Hippocampal formation (tissue), 2 donors: ENCODE measurements at regions not wholly inside any gene's neighbourhood (a gene's known extent, or its start where the extent isn't known, plus 50 kb on each side); places are given as distances from the start of the nearest gene placed in this dataset.

ENCODE experiments used
- DNase-seq, 2 donors: peaks; one replicate each; lab custom pipeline; 2025; lab: John Stamatoyannopoulos, UW

DNA sequence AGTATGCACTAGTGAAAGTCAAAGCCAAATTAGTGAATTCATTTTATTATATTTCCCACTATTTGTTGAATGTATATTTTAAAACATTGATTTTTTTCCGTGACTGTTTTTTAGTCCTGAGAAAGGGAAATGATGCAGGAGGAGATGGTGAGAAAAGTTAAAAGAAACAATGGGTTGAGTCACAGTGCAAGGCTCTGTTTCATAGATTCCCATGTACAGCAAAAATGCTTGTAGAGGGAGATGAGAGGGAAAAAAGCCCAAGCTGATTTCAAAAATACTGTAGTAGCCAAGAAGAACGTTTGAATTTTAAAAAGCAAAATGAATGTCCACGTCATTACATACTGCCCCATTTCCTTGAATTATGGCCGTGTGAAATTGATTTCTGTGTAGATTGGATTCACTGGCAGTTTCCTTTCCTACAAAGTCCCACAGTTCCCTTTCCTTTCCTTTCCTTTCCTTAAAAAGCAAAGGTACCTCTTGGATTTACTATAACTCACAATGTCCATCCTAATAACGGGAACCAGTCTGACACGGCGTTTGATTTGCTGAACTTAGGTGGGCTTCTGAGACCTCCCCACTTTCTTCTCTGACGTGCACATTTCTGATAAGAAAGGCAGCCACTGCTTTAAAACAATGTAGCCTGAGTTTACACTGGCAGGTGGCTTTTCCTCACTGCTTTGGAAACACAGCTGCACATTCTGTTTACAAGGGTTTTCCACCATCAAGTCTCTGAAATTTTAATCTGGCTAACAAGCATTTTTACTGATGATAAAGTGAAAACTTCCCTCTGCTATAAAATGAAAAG lies 63.7 kb downstream of the SPCS3 start:
- no peak for DNase-seq

DNA sequence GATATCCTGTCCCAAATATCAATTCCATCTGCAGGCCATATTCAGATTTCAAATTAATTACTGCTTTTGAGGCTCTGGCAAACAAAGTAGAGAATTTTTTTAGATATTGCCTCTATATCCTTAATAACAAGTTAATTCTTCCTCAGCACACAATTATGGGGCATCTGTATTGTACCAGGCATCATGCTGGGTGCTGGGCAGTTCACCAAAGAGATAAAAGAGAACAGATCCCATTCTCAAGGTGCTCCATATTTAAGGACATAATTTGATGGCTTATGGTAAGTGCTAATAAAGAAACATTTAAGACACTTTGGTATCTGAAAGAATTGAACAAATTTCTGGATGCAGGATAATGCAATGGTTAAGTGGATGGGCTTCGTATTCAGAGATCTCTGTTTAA lies 65.8 kb downstream of the SPCS3 start:
- no peak for DNase-seq

DNA sequence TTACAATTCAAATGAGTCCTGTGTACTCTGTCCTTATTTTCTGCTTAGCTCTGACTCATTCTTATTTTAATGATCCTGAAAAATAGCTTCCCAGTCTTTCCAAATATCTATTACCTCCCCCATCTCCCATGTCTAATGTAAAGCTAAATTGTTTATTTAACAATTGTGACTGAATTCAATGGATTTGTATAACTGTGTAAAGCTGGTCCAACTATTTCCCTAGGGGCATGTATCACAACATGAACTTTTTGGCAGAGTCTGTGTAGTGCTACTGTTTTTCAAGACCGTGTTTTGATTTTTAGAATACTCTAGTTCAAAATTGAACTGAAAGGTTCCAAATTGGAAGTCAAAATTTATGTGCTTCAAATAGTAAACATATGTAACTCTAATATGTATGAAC lies 67.8 kb downstream of the SPCS3 start:
- no peak for DNase-seq

DNA sequence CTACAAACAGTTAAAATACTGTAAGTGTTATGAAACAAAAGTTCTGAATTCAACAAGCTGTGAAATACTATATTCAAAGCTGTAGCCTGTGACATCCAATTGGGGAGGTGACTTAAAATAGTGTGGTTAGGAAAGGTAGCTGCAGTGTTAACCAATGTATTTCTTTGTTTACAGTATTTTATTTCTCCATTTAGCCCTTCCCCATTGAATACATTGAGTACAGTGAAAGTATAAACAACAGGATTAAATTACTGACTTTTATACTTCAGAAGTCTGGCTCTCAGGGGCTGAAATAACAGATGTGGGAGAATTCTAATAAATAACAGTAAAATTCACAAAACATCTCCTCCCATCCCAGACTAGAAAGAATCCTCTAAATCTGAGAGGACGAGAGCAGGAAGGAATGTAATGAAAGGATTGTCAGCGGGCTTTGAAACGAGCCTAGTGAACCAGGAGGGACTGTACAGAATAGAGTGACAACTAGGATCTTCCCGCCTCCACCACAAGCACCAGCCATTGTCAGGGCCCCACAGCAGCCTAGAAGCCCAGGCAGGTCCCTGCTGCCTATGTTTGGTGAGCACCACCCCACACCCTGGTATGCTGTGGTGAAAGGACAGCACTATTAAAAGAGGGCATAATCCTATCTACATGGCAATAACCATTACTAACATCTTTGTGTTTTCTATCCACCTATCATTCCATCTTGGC lies 73.7 kb downstream of the SPCS3 start:
- no peak for DNase-seq

DNA sequence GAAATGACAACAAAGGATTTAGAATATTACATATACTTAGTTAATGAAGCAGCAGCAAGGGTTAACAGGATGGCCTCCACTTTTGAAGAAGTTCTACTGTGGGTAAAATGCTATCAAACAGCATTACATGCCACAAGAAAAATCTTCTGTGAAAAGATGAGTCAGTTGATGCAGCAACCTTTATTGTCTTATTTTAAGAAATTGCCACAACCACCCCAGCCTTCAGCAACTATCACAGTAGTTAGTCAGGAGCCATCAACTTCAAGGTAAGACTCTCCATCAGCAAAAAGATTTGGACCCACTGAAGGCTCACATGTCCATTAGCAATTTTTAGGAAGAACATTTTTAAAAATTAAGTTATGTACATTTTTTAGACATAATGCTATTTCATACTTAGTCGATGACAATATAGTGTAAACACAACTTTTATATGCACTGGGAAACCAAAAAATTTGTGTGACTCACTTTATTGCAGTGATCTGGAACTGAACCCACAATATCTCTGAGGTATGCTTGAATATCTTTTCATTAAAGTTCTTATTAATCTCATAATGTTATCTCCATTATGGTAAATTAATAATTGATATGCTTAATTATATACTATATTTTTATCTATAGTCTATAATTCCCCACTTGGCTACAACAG lies 81.2 kb downstream of the SPCS3 start:
- no peak for DNase-seq

DNA sequence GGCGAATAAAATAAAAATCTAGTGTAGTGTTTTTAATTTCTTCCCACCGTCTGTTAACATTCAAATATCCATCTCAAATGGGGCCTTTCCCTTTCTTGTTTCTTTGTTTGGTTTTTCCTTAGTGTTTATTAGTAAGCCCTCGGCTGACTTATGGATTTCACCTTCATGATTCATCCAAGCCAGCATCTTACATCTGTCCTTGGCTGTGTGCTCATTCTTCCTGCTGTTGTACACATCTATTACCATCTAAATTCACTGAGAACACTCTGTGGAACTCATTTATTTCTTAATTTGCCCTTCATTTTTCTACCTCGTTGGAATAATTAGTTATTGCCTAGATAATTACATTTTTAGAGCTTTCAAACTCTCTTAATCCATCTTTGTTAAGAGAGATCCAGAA lies 84.9 kb downstream of the SPCS3 start:
- no peak for DNase-seq

DNA sequence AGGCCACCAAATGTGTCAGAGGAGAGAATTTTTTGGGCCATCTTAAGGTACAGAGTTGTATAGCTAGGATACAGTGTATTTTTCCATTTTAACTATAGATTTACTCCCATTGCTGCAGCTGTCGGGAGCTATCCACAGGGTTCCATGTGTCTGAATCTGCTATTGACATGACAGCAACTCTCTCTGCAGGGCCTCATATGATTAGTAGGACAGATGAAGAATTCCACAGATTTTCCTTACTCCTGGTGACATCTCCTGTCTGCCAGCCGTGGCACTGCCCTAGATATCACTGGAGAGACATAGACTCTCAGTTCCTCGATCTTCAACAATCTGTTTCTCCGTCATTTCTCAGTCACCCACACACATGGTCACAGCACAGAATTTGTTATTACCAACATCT lies 86.5 kb downstream of the SPCS3 start:
- no peak for DNase-seq

DNA sequence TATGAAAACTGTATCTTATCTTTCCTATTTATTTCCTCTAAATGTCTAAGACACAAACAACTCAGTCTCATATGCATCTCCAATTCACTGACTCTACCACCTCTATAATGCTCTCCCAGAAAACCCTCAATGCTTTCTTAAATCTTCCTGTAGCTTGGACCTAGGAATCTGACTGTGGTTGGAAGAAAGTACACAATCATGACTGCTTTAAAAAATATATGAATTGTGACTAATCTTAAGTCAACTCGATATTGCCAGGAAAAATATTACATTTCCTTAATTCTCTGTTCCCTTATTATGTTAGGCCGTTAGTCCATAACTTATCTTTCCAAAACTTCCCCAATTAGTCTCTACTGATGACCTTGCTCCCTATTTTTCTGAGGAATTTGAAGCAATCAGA lies 87.0 kb downstream of the SPCS3 start:
- no peak for DNase-seq

DNA sequence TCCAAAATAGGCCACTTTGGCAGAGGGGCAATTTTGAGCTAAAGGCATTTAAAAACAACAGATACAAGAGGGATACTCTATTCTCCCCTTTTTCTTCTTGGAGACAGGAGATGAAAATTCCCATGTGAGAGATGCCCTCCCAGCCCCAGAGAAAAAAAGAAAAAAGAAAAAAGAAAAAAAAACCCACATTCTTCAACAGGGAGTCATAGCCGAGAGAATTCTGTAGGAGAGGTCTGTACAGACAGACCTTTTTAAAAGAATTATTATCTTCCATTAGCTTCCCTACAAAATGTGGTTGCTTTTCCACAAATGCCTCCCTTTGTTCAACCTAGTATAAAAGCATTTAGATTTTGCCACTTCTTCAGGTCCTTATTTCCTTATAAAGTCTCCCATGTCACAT lies 89.9 kb downstream of the SPCS3 start:
- DNase-seq: no peak

DNA sequence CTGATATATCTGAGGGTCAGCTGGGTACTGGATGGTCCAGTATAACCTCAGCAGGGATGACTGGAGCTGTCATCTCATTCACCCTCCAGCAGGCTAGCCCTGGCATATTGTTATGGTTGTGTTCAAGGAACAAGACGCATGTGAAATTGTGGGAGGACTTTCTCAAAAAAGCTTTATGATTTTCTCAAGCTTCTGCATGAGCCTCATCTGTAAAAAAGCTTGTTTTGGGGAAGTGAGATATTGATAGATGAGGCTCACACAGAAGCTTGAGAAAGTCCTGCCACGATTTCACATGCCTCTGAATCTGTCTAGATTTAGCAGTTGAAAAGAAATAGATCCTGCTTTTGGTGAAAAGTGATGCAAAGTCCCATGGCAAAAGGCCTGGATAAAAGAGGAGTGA lies 93.4 kb downstream of the SPCS3 start:
- DNase-seq: no peak

DNA sequence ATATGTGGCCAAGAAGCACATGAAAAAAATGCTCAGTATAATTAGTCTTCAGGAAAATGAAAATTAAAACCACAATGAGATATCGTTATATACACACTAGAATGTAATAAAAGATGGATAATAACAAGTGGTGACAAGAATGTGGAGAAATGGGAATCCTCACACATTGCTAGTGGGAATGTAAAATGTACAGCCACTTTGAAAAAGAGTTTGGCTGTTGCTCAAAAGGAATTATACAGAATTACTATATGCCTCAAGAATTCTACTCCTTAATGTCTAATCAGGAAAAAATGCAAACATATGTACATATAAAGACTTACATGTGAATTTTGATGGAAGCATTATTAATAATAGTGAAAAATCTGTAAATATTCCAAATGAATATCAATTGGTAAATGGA lies 102.2 kb downstream of the SPCS3 start:
- no peak for DNase-seq

DNA sequence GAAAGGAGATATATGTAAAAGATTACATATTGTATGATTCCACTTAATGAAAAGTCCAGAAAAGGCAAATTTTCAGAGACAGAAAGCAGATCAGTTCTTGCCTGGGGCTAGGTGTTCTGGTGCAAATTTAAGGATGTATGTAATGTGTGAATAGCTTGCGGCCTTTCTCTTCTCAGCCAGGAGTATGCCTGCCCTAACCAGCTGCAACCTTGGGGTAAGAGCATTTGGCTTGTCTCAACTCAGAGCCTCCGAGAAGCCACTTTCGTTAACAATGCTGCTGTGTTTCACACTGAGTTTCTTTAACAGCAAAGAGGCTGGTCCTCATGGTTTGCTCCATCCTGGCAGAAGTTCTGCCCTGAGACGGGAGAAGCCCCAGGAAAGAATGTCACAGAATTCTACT lies 102.7 kb downstream of the SPCS3 start:
- DNase-seq: no peak

DNA sequence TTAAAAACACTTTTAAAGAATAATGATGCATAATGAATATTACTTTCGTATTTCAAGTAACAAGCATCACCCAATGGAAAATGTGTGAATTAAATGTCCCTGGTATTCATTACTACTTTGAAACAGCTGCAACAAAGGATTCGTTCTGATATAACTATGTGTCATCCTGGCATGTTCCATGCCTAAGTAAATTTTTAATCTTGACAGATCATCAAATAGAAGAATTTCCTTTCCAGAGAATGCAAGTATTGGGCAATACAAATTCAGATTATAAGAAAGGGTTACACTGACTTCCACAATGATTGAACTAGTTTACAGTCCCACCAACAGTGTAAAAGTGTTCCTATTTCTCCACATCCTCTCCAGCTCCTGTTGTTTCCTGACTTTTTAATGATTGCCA lies 105.3 kb downstream of the SPCS3 start:
- DNase-seq: no peak

DNA sequence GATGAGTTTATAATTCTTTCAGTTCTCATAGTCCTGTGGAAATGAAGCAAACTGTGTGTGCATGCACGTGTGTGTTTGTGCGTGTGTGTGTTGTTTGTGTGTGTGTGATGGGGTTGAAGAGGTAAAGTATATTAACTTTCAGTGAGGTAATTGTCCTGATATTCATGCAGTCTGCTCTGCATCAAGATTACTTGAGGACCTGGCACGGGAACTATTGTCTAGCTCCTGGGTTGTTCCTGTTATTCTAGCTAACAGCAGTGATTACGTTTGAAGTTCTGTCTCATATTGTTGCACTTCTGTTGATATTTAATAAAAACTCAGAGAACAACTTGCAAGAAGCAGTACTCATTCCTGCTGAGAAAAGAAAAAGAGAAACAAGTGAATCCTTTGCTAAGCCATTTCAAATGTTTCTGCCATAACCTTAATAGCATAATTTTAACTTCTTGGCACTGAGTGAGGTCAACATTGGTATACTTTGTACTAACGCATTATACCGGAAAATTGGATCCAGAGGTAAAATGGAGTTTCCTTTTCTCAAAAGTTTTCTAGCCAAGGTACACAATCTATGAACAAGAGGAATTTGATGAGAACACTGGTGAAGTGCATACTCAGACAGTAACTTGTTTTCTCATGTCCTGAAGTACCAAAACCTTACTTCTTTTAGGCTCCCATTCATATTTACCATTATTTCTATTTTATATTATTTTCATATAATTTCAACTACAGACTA lies 113.2 kb downstream of the SPCS3 start:
- no peak for DNase-seq

DNA sequence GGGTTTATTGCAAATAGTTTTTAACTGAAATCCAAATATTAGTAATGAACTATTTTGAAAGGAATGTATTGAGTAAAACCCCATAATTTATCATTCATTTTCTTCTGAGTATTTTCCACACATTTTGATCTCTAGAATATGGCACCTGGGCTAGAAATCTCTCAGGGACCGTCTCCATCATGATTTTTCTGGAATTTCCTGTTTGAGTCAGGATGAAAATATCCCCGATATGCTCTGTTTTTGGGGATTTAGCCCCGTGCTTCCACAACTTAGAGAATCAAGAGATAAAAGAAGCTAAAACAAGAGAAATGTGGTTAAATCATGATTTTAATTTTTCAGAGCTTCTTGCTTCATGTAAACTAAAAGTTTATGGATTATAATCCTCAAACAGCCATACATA lies 114.2 kb downstream of the SPCS3 start:
- DNase-seq: no peak

DNA sequence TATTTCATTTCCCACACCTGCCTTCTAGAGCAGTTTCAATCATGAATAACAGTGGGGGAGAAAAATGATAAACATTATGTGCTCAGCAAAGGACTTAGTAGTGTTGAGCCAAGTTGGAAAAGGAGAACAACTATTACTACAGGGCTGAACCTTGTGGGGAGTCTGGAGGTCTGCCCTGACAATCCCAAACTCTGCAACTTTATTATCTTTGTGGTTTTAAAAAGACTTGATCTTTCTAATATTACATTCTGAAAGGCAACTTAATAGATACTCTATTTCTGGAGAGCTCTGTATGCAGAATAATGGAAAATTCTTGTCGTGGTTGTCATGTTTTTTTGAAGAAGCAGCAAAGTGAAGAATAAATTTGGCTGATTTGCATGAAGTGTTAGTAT lies 116.1 kb downstream of the SPCS3 start:
- DNase-seq: no peak

DNA sequence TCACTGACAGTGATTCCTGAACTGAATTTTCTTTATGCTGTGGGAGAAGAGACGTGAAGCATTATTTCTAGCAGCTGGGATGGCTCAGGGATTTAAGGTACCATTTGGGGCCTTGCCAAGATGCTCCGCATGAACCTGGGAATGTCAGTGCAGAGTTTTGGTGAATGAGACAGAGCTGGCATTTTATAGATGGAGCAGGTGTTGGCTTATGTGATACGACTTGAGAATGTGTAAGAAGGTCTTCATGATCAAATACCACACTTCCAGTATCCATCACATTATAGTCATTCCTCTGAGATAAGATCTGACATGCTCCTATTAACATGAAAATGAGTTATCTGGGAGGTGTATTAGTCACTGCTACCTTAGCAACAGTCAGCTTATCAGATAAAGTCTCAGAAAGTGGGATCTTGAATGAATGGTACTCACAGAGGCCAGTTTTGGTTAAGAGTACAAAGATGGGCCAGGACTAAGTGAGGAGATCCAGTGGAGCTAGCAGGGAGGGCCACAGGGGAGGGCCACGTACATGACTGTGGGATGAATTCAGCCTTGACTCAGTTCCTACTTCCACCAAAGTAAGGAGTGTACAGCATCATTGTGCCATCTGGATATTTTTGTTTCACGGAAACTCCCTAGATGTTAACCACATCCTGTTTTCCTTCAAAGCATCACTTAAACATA lies 116.7 kb downstream of the SPCS3 start:
- no peak for DNase-seq

DNA sequence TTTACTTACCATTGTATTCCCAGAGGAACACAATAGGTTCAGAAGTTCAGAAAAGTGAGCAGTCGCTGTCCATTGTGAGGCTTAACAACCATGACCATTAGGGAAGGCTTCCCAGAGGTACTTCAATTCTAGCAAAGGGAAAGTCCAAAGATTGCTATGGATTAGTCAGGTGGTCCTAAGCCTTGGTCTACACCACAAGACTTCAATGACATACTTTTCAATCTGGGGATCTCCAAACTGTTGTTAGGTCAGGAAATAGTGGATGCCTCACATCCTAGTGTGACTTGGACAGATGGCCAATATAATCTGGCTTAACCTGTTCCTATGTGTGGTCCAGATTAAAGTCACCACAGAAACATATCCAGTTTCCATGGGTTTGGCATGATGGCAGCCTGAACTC lies 118.0 kb downstream of the SPCS3 start:
- no peak for DNase-seq

DNA sequence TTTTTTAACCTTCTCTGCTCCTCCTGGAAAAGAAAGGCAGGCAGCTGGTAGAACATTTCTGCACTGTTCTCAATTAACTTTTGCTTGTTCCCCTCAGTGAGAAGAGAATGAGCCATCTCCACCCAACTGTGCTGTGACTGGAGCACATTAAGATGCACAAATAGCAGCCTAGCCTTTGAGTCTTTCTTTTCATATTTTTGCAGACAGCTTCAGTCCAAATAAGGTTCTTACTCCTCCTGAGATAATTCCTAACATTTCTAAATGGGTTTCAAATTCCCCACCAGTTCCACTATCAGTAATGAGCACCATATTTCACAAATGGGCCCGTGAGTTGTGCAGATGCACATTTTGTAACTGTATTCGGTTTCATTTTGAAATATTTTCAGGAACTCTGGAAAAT lies 118.6 kb downstream of the SPCS3 start:
- no peak for DNase-seq

DNA sequence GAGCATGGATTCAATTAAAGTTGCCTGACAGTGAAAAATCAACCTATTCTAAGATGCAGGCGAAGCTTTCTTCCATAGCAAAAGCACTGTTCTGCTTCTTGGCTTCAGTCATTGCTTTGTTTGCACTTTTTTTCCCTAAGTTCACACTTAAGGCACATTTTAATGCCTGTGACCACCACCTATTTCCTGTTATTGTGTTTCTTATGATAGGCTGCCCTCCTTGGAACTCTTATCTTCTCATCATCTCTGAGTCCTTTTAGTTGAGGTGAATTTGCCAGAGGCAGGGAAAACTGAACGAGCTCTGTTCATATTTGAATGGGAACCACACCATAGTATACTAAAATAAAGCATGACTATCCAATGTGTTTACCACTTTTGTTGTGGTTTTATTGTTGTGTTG lies 119.8 kb downstream of the SPCS3 start:
- DNase-seq: no peak

DNA sequence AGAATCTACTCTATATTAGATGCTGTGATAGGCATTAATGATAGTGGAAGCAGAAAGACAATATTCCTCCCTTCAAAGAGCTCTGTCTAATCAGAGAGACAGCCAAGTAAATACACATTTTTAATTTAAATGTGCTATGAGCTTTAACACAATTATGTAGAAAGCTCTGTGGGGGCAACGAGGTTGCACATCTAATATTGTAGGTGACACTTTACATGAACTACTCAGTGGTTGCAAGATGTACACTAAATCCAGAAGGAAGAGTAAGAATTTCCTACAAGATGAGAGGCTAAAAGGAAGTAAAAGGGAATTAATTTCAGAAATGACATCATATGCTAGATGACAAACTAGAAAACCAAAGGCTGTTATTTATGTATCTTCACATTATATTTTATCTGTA lies 120.9 kb downstream of the SPCS3 start:
- DNase-seq: no peak

DNA sequence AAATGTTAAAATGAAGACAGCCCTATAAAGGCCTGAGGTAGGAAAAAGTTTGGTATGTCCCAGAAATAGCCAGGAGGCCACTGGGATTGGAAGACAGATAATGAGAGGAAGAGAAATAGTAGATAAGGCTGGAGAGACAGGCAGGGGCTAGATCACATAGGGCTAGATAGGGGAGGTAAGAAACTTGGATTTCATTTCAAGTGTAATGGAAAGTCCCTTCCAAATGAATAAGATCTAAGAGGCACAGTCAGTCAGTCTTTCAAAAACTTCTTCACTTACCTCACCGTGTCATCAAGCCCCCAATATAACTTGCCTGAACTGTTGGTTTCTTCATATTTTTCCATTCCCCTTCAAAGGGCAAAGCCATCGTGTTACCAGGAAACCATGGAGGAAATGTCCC lies 121.8 kb downstream of the SPCS3 start:
- DNase-seq: no peak
